NCI-H446 treated with DMSO at 0.1 percent for 48 hours (cell line): ENCODE measurements at regions not wholly inside any gene's neighbourhood (a gene's known extent, or its start where the extent isn't known, plus 50 kb on each side); places are given as distances from the start of the nearest gene placed in this dataset.
"Not testable (repeated sequence)": the region's sequence is repeated elsewhere in the genome, so short reads cannot be mapped to it uniquely, and the experiment has no call there.

Experiments
- DNase-seq: peaks from one replicate; lab custom pipeline; 2025; lab: John Stamatoyannopoulos, UW

DNA sequence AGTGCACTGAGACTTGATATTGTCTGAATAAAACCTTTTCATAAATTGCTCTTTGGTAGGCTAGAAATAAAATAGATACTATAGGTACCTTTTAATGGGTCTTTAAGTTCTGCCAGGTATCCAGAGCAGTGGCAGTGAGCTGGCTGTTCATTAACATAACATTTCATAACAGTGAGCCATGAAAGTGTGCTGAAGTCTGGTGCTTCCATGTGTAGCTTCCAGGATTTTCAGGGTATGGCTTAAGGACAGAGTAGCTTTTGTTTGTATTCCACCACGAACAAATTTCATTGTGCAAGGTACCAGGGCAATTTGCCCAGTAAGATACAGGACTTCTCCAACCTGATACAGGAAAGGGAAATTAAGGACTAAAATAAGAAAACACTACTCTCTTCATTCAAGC lies 124.7 kb upstream of the NANOGP8 start:
- DNase-seq = no peak

DNA sequence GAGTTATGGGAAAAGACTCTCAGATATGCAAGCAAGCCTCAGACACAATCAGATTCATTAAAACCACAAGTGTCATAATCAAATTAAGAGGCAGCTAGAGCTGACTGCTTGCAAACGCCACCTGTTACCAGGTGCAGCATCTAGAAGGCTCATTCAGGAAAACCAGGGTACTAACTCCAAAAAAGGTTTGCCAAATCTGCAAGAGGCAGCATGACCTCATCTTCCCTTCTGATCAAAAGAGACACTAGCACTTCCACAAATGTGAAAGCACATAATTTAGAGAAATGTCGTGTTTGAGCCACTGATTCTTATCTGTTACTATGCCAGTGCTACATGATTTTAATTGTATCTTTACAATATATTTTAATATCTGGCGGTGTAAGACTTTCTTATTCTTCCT lies 123.3 kb upstream of the NANOGP8 start:
- DNase-seq = no peak

DNA sequence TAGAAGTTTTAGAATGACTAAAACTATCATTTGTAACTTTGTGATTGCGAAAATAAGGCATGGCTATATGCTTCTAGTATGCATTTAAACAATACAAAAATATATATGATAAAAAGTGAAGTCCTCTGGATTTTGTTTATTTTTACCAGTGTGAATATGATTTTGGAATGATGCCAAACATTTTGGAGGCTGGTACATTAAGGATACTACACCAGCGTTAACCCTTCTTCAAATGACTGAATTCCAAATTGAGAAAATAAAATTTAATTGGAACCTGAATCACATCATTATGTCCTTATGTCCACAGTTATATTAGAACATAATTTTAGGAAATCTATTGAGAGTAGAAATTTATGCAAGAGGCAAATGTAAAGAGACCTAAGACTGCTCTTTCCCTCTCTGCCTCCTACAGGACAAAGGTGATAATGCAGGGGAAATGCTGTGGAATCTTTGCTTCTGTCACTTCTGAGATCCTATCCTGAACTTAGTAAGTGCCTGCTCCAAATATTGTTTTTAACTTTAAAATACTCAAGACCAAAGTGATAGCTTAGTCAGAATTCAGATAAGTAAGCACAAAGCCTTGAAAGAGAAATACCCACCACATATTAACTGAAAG lies 121.1 kb upstream of the NANOGP8 start:
- DNase-seq = no peak

DNA sequence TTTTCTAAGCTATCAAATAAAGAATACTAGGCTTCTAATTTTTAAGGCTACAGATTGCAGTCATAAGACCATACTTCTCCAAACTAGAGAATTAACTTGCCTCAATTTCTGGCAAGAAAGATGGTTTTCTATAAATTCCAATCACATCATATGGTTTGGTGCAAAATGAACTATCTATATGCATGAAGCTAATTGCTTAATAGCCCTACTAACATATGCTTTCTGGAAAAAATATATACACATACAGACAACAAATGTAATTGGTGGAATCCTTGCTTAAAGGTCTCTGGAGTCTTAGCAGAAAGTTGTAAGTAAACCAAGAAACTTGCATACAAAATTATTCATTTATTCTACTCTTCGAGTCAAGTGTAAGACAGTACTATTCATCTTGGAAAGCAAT lies 113.1 kb upstream of the NANOGP8 start:
- DNase-seq = no peak

DNA sequence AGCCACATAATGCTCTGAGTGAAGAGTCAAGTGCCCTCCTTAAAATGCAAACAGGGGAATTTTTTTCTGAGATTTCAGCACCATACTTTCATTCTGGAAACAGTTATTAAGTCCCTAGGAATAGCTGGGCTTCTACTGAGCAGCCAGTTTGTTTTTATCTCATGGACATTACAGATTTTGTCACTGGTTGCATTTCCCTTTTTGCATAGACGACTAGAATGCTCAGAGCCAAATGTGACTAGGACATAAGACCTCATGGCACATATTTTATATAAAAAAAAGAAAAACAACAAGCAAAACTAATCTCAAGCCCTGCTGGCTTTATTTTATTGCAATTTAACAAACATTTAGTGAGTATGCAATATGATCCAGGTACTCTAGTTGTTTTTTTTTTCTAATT lies 112.7 kb upstream of the NANOGP8 start:
- no peak for DNase-seq

DNA sequence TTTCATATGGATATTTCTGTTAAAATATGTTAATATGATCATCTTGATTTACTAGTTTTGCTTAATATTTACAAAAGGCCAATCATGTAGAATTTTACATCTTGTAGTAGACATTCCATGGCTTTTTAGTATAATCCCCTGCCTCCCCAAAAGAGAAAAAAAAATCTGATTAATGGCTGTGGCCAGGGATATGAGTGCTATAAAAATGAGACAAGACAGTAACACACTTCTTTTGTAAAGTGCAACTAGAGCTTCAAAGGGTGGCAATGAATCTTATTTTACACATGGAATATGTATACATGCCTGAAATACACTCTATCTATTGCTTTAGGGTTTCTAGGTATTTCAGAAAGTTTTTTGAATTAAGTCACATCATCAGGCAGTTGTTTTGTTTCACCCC lies 112.2 kb upstream of the NANOGP8 start:
- no peak for DNase-seq

DNA sequence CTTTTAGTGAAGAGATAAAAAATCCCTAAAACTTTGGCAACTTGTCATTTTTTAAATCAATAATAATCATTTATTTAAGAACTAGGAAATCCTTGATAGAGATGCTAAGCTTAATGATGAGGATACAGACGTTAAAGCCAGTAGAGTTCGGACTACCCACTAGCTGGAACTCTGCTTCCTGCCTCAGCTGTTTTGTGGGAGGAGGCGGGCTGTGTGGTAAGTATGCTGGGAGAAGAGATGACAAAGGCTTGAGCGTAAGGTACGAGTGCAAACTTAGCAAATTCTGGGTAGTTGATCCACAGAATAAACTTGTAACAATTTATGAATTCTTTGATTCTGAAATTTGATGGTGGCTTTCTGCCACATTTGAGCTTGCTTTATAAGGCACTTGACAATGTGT lies 111.2 kb upstream of the NANOGP8 start:
- DNase-seq = no peak

DNA sequence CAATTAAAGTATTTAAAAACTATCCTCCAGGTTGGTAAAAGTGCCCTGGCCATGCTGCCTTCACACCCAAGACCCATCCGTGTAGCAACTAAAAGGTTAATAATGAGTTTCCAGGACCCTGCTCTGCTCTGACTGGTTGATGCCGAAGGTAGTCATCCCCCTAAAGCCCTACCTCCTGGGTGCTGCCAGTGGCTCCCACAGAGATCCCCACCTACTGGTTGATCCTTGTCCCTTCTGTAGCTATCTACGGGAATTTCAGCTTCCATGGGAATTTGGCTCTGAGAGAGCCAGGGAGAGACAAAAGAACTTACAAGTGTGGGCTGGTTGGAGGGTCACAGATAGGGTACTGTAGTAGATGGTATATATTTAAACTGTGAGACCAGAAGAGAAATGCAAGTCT lies 110.6 kb upstream of the NANOGP8 start:
- no peak for DNase-seq

DNA sequence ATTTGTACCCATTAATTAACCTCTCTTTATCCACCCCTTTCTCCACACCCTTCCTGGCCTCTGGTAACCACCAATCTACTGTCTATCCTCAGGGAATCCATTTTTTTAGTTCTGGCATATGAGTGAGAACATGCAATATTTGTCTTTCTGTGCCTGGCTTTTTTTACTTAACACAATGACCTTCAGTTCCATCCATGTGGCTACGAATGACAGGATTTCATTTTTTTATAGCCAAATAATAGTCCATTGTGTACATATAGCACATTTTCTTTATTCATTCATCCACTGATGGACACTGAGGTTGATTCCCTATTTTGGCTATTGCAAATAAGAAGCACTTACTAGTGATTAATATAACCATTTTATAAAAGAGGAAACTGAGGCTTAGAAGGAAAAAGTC lies 109.9 kb upstream of the NANOGP8 start:
- DNase-seq = no peak

DNA sequence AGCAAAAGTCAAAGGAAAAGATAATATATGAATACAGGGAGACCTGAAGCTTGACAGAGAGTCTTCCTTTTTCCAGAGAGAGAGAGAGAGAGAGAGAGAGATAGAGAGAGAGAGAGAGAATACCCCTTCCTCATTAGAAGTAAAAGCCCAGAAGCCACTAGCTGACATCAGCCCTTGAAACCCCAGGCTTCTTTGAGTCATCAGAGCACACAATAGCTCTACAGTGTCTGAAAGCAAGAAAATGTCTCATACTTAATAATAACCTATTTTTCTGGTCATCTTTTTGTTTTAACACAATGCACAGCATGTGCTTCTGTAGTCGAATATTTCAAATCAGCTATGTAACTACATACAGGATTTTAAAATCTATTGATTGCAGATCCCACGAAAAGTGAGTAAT lies 109.2 kb upstream of the NANOGP8 start:
- no peak for DNase-seq

DNA sequence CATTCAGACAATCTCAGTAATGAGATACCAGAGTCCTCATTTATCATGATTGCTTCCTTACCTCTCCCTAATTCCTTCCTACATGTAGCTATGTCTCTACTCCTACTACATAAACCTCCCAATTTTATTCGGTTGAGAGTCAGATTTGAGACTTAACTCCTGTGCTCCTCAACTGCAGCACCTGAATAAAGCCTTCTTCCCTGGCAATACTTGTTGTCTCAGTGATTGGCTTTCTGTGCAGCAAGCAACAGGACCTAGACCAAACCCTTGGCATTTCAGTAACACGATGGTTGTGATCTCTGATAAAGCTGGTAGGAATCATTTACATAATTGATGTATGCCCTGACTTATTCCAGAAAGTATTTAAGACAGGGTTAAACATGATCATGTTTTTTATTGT lies 106.7 kb upstream of the NANOGP8 start:
- DNase-seq = no peak

DNA sequence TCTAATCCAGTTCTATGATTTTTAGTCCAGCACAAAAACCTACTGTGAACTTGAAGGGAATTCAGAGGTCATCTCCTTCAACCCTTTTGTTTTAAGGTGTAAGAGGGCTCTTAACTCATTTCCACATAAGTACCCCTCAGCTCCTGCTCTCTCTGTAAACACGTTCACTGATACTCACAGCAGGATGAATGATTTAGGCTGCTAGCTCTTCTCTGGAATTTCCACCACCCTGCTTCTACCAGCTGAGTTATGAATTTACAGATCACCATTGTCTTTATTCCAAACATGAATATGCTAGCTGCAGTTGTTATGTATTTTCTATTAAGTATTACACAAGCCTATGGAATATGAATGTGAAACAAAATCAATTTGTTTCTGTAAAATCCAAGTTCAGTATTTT lies 101.3 kb upstream of the NANOGP8 start:
- no peak for DNase-seq

DNA sequence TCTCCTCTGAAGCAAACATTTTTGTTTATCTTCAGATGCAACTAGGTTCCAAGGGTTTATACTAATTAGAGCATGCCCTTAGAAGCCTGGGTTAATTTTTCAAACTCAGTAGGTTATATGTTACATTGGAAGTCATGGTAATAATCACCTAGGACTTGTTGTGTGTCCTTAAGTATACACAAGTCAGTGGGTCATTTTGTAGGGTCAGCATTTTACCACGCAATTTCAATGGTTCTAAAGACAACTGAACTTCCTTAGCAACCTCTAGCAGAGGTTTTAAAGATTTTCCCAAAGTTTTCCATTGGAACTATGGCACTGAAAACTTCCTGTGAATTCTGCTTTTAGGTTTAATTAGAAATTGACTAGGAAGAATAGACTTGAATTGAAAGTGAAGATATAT lies 99.6 kb upstream of the NANOGP8 start:
- DNase-seq = no peak

DNA sequence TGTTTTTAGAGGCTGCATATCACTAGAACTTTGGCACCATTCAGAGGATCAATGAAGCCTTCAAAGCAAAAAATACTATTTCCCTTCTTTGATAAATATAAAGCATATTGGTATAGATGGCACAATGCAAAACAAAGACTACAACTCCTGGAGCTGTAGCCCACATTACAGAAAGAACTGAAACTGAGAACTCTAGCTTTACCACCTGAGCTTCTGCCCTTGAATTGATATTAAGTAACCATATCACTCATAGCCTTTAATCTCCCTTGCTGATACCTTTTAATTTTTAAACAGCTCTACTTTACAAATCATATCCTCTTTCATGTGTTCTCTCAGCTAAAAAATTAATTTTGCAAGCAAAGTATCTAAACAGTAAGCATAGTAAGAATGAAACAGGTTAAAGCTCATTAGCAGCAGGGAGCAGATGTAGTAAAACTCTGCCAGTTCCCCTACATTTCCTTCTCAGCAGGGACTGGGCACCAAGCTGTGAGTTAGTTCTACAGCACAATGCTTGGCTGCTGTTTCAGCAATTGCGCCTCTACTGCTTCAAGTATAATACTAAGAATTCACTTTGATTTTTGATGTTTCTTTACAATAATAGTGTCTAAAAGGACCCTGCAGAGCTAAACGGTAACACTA lies 97.9 kb upstream of the NANOGP8 start:
- DNase-seq = no peak

DNA sequence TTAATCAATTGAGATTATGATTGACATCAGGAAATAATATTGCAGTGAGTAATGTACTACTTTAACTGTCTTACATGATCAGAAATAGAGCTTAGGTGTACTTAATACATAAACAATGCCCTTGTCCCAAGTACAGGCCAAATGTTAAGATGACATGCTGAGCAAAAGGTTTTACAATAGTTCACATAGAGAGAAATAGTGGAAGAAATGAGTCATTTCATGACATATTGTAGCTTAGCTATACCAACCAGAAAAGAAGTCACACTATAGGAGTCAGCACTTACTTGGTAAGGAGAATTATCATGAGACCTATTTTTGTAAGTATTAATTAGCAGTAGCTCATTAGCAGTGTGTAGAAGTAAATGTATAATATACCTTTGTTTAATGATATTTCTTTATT lies 96.4 kb upstream of the NANOGP8 start:
- DNase-seq = no peak

DNA sequence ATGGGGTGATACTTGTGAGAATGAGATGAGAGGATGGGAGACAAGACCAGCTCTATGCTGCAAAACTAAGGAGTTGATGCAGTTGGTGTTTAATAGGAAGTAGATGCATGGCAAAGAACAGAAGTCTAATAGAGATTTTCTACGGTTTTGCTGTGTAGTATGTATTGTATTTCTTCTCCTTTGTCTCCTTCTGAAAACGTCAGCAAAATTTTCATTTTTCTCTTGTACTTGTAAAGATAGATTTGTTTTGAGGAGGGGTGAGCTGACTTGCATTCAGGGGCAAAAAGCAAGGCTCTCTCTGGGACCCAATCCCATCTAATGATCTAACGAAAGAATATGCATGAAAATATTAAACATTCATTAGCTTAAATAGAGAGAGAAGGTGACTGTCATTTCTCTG lies 94.6 kb upstream of the NANOGP8 start:
- DNase-seq = no peak

DNA sequence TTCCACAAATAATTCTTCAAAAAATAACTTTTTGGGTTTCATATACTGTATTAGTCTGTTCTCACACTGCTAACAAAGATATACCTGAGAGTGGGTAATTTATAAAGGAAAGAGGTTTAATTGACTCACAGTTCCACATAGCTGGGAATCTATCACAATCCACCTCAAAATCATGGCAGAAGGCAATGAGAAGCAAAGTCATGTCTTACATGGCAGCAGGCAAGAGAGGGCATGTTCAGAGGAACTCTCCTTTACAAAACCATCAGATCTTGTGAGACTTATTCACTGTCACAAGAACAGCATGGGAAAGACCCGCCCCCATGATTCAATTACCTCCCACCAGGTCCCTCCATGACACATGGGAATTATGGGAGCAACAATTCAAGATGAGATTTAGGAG lies 93.1 kb upstream of the NANOGP8 start:
- not testable (repeated sequence) for DNase-seq

DNA sequence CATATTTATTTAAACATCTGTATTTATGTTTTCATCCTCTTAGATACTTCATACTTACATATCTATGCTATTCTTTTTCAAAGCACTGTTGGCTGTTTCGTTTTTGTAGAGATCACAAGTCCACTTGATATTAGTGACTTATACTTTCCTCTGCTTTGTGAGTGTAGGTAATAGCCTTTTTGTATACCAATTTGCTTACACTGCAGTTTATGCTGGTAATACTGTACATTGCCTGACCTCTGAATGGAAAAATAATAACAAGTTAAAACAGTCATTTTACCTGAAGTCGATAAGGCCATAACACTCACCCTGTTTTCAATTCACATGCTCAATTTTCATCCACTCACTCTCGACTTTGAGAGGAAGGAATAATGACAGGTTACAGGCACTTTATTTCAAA lies 89.9 kb upstream of the NANOGP8 start:
- DNase-seq = no peak

DNA sequence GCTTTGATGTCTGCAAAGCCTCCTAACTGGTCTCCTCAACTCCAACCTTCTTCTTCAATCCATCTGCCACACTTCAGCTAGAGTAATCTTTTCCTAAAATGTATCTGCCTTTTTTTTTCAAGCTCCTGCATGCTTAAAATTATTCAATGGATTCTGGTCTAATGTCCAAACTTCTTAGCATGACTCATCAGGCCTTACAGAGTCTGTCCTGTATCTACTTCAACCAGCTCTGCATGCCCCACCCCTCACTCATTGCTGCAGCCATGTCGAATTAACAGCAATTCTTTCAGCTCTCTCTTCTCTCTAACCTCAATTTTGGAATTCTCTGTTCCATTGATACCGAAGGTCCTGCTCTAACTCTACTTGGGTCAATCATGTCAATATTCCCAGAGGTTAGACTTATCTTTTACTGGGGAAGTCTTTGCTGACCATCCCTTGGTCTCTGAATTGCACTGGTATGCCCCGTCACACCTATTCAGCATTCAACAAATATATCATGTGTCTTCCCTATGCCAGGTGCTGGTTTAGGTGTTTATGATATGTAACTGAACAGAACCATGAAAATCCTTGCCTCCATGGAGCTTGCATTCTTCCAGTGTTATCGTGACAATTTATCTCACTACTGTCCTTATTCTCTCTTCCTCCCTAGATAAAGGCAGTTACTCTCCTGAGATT lies 88.5 kb upstream of the NANOGP8 start:
- no peak for DNase-seq

DNA sequence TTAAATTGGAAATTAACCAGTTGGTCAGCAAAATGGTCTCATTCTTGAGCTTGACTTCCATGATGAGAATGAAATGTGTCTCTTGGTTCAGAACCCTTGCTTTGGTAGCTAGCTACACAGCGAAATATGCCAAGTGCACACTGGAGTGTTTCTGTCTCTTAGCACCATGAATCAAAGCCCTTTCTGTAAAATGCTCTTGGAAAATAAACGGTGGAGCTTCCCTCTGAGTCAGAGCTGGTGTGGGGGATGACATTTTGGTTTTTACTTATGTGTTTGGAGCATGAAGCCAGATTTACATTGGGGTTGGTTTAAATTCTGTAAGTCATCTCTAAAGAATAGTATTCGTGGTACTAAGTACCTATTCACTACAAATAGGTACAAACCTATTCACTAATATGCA lies 85.1 kb upstream of the NANOGP8 start:
- no peak for DNase-seq

DNA sequence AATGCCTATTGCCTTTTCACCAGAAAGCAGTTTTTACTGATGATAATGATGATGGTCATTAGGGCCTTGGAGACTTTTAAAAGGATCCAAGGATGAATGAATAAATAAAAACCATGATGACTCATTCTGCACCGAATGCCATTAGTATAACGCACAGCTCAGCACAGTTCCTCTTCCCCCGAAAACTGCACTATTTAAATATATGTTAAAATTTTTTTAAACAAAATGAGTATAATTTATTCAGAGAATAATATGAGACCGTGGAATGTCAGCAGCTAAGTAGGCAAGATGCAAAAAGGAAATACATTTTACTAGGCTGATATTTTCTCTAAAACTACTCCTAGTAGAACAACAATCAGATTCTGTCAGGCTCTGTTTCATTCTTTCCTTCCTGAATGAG lies 83.4 kb upstream of the NANOGP8 start:
- DNase-seq = no peak

DNA sequence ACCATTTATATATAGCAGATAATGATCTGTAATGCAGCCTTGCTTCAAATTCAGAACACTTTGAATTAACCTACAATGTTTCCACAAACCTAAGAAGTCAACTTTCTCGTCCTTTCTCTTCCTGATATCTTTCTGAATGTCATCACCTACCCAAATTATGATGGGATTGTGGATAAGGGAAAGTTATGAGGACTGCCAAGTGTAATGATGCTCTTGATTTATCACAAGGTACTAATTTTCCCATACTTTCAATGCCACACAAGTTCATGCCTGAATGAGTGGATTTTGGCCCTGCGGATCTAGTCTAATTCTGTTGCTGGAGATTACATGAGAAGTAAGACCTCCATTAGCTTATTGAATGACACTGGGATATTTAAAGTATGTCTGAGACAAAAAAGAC lies 82.6 kb upstream of the NANOGP8 start:
- DNase-seq = no peak

DNA sequence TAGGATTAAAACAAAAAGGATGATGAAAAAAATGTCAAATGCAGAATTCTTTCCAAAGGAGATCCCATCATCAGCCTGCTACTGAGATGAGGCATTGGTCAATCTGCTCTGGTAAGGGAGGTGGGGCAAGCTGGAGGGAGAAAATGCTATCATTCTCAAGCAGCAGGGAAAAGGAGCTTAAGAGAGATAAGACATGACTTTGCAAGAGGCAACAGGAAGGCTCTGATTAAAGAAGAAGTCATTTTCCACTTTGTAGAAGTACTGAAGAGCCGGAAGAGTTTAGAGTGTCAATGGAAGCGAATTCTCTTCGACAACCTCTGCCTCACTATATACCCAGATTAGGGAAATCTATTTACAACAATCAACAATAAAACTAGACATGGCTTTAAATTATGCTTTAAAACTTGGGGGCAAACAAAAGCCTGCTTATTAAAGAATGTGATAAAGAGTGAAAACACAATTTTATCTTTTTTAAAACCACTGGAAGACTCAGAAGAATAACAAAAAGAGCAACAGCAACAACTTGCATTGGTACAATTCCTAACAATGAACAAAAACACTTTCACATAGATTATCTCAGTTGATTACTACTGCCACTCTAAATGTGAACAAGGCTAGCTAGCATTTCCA lies 81.8 kb upstream of the NANOGP8 start:
- DNase-seq = no peak
